ENCODE measurements at regions not wholly inside any gene's neighbourhood (a gene's known extent, or its start where the extent isn't known, plus 50 kb on each side); places are given as distances from the start of the nearest gene placed in this dataset.

- TF ChIP-seq POLR2AphosphoS5 (IDR thresholded peaks at IDR 0.05; ENCODE audit: insufficient read depth, low read depth, low read length) (no peak), POLR2A (IDR thresholded peaks at IDR 0.05; ENCODE audit: low read depth, low read length) (no peak), CTCF (IDR thresholded peaks at IDR 0.05; ENCODE audit: extremely low read depth in 1 of 2, insufficient read depth in 1 of 2, low read depth in 1 of 2, low read length in 2 of 2) (no peak)
- TF ChIP-seq, protein P1, sequence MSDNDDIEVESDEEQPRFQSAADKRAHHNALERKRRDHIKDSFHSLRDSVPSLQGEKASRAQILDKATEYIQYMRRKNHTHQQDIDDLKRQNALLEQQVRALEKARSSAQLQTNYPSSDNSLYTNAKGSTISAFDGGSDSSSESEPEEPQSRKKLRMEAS (IDR thresholded peaks at IDR 0.05; ENCODE audit: insufficient read depth, insufficient read length), result no peak
Observed at GRCh38 chr5:67731886-67732285, 483.7 kb upstream of the PIK3R1 start.

All from endothelial cell of umbilical vein (primary cell).